GM12875 (cell line): ENCODE measurements at regions not wholly inside any gene's neighbourhood (a gene's known extent, or its start where the extent isn't known, plus 50 kb on each side); places are given as distances from the start of the nearest gene placed in this dataset.

ENCODE experiments used
- H3K4me3 ChIP-seq: one replicate; pipeline ENCODE4 v1.5.1; 2011; ENCODE audit warnings: low read depth, low read length, control low read depth
- TF ChIP-seq, protein P1 (sequence below): IDR thresholded peaks from 2 replicates; pipeline ENCODE4 v1.5.1; 2011; ENCODE audit warnings: low read depth, mild to moderate bottlenecking, control low read depth, inconsistent platforms, low read length, moderate library complexity, borderline replicate concordance; ENCODE audit not compliant: insufficient read depth

DNA sequence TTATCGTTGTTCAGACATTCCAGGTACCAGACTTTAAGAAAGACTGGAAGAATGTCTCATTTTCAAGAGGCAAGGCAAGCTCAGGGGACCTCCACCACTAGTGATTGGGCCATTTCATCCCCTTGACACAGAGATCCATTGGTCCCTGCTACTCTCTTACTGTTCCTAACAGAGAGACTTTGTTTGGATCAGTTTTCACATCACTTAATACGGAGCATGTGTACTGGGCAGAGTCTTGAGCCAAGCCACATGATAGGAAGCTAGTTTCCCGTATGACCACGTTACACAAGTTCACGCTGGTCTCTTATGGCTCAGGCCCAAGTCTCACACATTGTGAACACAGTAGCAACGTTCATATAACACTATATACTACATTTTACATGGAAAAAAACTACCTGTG lies 269.9 kb downstream of the BAMBI start:
- H3K4me3 ChIP-seq, result no peak overlapping the region
- TF ChIP-seq, protein P1, sequence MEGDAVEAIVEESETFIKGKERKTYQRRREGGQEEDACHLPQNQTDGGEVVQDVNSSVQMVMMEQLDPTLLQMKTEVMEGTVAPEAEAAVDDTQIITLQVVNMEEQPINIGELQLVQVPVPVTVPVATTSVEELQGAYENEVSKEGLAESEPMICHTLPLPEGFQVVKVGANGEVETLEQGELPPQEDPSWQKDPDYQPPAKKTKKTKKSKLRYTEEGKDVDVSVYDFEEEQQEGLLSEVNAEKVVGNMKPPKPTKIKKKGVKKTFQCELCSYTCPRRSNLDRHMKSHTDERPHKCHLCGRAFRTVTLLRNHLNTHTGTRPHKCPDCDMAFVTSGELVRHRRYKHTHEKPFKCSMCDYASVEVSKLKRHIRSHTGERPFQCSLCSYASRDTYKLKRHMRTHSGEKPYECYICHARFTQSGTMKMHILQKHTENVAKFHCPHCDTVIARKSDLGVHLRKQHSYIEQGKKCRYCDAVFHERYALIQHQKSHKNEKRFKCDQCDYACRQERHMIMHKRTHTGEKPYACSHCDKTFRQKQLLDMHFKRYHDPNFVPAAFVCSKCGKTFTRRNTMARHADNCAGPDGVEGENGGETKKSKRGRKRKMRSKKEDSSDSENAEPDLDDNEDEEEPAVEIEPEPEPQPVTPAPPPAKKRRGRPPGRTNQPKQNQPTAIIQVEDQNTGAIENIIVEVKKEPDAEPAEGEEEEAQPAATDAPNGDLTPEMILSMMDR, result no peak

DNA sequence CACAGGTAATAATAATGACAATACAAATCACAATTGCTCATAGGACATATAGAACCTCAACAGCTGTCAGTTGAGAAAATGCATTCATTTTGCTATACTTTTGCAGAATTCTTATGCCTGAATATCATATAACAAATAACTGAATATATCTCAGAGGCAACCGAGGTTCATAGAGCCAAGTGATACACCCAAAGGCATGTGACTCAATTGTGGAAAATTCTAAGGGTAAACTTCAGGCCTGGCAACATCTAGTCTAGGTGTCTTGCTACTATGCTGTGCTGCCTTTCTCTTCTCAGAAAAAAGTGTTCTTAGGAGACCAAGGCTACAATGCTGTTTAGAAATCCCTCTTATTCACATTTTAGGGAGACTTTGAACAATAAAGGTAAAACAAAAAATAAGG lies 270.7 kb downstream of the BAMBI start:
- H3K4me3 ChIP-seq, result no peak overlapping the region
- TF ChIP-seq, protein P1, result no peak

DNA sequence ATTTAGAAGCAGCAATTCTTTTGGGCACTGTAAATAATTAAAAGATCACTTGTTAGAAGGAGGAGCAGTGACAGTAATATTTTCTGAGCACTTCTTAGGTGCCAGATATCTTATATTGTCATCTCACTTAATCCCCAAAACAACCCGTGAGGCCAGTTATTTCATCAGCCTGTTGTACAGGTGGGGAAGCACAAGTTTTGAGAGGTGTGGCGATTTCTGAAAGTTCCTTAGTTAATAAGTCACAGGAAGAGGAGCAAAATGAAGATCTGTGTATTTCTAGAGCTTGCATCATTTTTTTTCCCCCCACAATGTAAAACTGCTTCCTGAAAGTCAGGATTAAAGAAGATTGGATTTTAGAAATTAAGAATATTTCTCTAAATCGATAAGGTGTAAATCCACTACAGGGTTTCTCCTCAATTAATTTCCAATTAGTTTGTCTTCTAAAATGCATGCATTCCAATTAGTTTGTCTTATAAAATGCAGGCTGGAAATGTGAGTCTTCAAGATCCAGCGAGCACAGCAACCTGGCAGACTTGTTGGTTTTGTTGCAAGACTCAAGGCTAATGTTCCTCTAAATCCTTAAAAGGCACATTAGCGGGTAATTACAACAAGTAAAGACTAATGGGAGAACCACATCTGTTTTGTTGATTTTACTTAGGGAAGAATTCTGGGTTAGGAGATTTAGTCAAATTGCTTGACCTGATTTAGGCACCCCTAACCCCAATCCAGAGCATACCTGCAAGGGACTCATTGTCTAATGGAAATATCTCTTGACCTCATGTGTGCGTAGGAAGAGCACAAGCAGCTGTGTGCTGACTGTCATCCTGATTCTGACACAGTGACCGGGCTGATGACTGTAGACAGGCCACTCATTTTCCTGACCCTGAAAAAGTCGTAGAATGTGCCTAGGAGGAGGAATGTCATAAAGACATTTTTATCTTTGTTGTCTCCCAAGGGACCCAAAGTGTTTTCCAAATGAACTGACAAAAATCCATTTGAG lies 272.0 kb downstream of the BAMBI start:
- TF ChIP-seq, protein P1, result no peak
- no peak overlapping the region for H3K4me3 ChIP-seq

DNA sequence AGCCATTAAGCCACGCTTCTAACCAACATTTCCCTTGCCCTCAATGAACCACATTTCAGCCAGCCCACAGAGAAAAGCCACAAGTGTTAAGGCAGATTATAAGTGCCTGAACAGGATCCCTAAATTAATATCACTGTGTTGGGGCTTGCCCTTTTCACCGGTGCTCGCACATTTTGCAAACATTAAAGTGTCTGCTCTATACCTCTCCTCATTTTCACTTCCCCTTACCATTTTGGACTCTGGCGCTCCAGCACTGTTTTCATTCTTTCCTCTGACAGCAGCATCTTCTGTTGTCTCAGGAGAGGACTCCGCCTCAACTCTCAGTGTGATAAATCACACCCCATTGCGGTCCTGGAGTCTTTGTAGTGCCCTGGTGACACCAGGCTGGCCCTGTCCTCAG lies 274.2 kb downstream of the BAMBI start:
- H3K4me3 ChIP-seq, result no peak overlapping the region
- TF ChIP-seq, protein P1, result no peak

DNA sequence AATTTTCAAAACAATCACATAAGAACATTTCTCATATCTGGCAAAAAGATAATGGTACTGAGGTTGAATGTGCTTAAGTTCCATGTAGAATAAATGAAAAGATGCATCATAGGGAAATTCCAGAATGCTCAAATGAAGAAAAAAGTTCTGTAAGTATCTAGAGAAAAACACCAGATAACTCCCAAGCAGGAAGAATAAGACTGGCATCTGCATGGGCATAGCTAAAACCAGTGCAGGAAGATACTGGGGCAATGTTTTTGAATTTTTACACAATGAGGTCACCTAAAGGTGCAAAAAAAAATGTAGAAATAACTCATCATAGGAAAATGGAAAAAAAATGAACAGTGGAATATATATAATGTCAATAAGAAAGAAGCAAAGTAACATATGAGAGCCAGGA lies 275.2 kb downstream of the BAMBI start:
- no peak overlapping the region for H3K4me3 ChIP-seq
- TF ChIP-seq, protein P1, result no peak

DNA sequence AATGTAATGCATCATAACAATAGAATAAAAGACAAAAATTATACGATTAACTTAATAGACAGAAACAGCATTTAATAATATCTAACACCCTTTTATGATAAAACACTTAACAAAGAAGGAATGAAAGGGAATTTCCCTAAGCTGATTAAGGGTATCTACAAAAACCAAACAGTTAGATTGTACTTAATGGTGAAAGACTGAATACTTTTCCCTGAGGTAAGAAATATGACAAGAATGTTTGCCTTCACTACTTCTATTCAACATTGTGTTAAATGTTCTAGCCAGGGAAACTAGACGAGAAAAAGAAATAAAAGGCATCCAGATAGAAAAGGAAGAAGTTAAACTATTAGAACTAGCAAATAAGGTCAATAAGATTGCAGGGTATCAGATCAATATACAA lies 276.9 kb downstream of the BAMBI start:
- no peak overlapping the region for H3K4me3 ChIP-seq
- TF ChIP-seq, protein P1, result no peak

DNA sequence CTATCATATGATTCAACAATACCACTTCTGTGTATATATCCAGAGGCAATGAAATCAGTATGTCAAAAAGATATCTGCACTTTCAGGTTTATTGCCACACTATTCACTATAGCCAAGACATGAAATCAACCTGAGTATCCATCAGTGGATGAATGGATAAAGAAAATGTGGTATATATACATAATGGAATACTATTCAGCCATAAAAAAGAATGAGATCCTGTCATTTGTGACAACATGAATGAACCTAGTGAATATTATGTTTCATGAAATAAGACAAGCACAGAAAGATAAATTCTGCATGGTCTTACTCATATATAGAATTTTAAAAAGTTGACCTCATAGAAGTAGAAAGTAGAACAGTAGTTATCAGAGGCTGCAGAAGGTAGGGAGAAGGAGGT lies 281.1 kb downstream of the BAMBI start:
- no peak overlapping the region for H3K4me3 ChIP-seq
- TF ChIP-seq, protein P1, result no peak
